HG02571 (cell line): ENCODE measurements at regions not wholly inside any gene's neighbourhood (a gene's known extent, or its start where the extent isn't known, plus 50 kb on each side); places are given as distances from the start of the nearest gene placed in this dataset.
"Not testable (repeated sequence)": the region's sequence is repeated elsewhere in the genome, so short reads cannot be mapped to it uniquely, and the experiment has no call there.

Experiments
- ATAC-seq: cut with Tn5 transposase; IDR thresholded peaks from one replicate; pipeline ENCODE4 v1.9.1; 2021; ENCODE audit warnings: mild to moderate bottlenecking, moderate library complexity; ENCODE audit not compliant: unreplicated experiment

- ATAC-seq: no peak
Measured at GRCh38 chr3:193114431-193115340, 126.3 kb upstream of the PLAAT1 start.

DNA sequence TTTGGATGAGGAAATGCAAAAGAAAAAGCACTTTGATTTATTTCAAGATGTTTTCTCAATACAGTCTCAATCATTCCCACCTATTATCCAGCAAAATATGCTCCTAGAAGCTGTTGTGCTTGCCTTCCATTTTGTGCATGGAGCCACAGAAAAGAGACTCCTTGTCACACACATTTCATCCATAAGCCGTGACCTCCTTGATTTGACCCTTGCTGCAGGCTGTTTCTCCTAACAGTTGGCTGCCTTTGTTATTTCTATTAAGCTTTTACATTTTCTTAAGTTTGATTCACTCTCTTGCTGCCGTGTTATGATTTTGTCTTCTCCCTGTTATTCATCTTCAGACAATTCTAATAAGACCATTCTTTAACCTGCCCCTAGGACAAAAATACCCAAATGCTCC, 124.2 kb upstream of the PLAAT1 start:
- no peak for ATAC-seq

DNA sequence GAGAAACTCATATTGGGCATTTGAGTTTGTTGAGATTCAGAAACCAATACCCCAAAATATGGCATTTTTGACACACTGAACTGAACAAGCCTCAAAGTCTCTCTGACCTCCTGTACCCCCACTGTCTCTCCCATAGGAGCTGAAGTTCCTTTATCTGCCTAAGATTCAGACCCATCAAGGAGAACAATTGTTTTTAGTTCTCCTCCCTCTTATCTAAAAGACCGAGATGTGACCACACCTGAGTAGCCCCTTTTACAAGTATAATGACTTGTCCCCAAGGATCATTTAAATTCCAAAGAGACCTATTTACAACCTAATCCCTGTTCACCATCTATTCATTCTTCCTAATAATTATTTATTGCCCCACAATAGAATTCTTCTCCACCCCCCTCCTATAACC, 122.1 kb upstream of the PLAAT1 start:
- no peak for ATAC-seq

DNA sequence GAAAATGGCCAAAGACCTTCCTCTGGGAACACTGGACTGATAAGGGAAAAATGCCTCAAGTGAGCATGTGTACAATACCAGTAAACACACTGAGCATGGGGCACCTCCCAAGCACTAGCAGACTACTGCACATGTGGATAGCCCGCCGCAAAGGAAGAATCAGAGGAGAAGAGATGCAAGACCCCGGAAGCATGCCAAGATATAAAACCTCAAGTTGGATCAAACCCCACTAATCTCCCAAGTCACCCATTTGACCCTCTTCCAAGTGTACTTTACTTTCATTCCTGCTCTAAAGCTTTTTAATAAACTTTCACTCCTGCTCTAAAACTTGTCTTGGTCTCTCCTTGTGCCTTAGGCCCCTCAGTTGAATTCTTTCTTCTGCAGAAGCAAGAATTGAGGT, 121.1 kb upstream of the PLAAT1 start:
- no peak for ATAC-seq

- ATAC-seq: no peak
Measured at GRCh38 chr3:193124861-193125260, 116.2 kb upstream of the PLAAT1 start.

- no peak for ATAC-seq
Measured at GRCh38 chr3:193129607-193130006, 111.4 kb upstream of the PLAAT1 start.

DNA sequence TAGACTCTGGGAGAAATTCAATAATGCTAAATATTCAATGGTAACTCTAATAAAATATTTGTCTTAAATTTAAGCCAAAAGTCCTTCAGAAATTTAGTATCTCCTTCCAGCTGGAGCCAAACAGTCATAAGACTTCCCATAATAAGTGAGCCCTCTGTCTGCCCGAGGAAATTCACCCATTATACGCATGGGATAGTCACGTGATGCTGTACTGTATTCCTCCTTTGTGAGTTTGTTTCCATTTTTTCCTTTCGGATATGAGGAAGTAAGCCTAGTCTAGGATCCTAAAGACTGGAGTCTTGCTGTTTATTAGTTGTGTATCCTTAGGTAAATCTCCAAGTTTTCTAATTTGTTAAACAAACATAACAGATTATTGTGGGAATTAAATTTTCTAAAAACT, 110.4 kb upstream of the PLAAT1 start:
- no peak for ATAC-seq

GRCh38 chr3:193132241-193132640, 108.8 kb upstream of the PLAAT1 start:
- ATAC-seq: no peak

GRCh38 chr3:193132964-193133363, 108.1 kb upstream of the PLAAT1 start:
- ATAC-seq: no peak

DNA sequence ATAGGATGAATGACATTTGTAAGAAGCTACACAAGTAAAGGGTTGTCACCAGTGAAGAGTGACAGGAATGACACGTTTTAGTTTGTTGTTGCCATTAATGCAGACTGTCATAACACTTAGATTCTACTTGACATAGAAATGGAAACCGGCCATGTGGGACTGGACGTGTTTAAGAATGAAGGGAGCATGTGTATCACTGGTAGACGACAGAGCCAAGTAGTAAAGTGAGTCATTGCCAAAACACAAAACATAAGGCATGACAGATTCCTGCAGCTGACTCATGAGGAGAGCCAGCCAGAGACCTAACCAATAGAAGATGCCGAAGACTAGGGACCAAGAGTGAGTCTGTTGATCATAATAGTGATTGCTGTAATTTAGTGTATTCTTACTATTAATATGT, 106.2 kb upstream of the PLAAT1 start:
- no peak for ATAC-seq

DNA sequence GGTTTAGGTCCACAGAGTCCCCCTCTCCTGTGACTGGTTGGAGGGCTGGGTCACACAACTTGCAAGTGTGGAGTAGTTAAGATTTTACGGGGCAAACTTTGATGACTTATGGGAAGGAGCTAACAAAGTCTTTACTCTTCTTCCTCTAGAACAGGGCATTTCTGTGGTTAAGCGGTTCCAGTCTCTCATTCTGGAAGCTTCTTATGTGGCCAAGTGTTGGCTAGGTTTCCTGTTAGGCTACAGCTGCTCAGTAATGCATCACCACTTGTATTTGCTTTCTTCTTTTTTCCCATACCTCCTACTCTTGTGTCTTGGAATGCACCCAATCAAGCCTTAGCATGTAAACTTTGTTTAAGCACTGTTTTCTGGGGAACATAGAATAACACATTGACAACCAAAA, 100.6 kb upstream of the PLAAT1 start:
- ATAC-seq: no peak

DNA sequence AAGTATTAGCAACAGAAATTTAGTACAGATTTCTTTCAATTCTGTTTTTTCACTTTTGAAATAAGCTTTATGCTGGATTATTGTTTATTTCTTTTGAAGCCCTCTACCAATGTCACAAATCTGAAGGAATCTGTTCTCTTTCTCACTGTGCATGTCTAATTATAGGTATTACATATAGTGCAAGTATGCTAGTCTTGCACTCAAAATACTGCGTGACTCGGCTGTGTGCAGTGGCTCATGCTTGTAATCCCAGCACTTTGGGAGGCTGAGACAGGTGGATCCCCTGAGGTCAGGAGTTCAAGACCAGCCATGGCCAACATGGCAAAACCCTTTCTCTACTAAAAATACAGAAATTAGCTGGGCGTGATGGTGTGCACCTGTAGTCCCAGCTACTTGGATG, 95.8 kb upstream of the PLAAT1 start:
- no peak for ATAC-seq

GRCh38 chr3:193148688-193149473, 92.1 kb upstream of the PLAAT1 start:
- no peak for ATAC-seq

DNA sequence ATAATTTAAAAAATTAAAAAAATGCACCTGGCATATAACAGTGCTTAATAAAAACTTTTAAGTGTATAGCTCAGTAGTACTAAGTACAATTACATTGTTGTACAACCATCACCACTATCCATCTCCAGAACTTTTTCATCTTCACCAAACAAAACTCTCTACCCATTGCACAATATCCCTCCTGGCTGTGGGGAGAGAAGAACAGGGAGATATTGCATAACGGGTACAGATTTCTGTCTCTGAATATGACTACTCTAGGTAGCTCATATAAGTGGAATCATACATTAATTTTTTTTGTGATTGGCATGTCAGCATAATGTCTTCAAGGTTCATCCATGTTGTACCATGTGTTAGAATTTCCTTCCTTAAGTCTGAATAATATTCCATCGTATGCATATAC, 91.0 kb upstream of the PLAAT1 start:
- ATAC-seq: no peak

- ATAC-seq: not testable (repeated sequence)
Measured at GRCh38 chr3:193155044-193155781, 85.8 kb upstream of the PLAAT1 start.

- no peak for ATAC-seq
Measured at GRCh38 chr3:193157051-193157450, 84.0 kb upstream of the PLAAT1 start.

- ATAC-seq: no peak
Measured at GRCh38 chr3:193165431-193166120, 75.4 kb upstream of the PLAAT1 start.

- no peak for ATAC-seq
Measured at GRCh38 chr3:193168931-193169330, 72.1 kb upstream of the PLAAT1 start.

- ATAC-seq: no peak
Measured at GRCh38 chr3:193174140-193174539, 66.9 kb upstream of the PLAAT1 start.

- not testable (repeated sequence) for ATAC-seq
Measured at GRCh38 chr3:193179332-193180012, 61.5 kb upstream of the PLAAT1 start.
